Daoy (cell line): ENCODE measurements at regions not wholly inside any gene's neighbourhood (a gene's known extent, or its start where the extent isn't known, plus 50 kb on each side); places are given as distances from the start of the nearest gene placed in this dataset.
"Not testable (repeated sequence)": the region's sequence is repeated elsewhere in the genome, so short reads cannot be mapped to it uniquely, and the experiment has no call there.

Experiments used
- DNase-seq: peaks from one replicate; pipeline ENCODE4 v3.0.0-alpha.2; 2015; ENCODE audit warnings: low read depth

DNA sequence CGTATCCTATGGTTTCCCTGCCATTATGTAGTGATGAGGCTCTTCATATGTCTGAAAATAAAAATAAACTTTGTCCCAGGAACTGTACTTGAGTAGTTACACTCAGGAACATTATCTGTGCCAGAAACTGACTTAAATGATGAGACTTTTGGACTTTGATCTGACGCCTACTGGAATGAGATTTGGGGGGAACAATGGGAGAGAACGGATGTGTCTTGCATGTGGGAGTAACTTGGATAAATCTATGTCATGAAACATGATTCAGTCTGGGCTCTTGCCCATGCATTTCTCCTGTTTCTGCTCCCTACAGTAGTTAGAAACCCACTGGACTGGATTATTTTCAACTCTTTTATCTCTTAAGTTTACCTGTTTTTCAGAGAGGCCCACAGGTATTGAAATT, 2351.4 kb downstream of the PCDH7 start:
- no peak for DNase-seq

DNA sequence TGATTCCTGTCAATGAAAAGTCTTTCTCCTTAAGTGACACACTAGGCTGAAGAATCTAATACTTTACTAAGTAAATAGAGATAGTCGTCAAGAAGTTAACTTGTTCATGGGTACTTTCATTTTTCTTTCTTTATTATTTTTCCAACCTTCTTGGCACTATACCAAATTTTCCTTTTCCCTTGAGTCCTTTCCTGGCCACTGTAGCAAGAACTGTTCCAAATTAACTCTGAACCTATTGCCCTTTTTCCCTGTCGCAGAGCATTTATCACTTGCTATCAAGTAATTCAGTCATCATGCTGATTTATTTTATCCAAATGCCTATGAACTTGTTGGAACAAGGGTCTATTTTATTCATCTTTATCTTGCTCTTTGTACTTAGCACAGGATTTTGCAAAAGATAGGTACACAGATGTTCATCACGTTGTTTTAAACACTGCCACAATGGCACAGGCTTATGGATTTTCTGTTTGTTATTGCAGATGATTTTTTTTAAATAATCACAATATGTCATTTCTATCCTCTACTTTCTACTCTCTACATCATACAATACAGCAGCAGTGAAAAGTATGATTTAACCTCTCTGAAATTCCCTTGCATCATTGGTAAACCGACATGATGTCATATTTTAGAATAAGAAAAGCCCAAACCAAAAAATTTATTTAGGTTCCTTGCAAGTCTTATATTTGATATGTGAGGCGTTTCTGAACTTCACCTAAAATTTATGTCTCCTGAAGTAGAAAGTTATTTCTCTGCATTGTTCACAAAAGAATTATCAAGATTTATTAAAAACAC, 2352.3 kb downstream of the PCDH7 start:
- no peak for DNase-seq

DNA sequence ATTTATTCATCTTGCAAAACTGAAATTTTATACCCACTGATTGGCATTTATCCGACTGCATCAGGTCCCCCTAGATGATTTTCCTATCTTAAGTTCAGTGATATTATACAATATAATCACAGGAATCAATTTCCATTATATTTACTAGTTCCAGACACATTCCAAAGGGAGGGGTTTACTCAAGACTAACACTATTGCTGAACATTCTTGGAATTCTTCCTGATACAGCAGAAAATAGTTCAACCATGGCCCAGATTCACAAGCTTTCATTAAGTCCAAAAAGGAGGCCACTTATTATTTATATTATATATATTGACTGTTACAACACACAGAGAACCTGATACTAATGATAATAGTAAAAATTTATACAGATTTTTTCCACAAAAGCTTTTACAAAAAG, 2353.6 kb downstream of the PCDH7 start:
- DNase-seq, result no peak

DNA sequence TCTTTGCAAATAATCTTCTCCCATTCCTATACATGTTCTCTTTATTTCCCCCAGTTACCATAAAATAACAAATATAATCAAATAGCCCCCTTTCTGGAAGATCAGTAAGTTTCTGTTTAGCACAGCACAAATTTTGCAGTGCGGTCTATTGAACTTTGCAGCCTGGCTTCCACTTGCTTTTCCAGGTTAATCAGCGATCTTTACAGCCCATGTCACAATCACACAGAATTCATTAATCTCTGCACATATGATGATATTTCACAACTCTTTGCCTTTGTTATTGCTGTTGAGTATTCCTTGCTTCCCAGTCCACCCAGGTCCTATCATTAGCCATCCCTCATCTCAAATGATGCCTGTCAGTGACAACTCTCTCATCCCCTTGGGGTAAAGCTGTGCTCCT, 2358.0 kb downstream of the PCDH7 start:
- DNase-seq, result no peak

DNA sequence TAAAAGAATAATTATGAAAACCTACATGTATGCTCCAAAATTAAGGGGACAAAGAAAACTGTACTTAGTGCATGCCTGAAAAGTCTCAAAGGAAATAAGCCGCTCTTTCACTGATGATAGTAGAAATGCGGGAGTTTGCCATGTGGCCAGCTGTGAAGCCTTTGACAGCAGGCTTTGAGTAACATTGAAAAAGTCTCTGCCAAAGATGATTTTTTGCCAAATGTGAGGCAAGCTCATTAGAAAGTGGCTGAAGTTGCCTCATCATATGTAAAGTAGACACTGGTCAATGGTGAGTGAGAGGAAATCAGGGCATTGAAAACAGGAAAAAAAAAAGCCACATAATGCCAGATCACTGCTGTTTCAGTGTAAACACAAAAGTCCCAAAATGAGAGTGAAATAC, 2360.1 kb downstream of the PCDH7 start:
- no peak for DNase-seq

DNA sequence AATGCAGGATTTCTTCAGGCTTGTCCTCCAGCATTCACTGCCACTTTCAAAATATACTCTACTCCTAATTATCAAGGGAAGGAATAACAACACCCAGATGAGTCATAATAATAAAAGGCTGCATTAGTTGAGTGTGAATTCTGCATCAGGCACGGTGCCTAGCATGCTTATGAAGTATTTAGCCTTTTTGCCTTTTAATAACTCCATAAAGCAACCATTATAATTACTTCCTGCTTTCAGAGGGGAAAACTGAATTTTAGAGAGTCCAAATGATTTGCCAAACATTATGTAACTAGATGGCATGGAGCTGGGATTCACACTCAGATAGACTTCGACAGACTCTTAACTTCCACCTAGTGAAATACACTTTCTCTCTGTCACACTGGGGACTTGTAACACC, 2365.5 kb downstream of the PCDH7 start:
- DNase-seq, result no peak

DNA sequence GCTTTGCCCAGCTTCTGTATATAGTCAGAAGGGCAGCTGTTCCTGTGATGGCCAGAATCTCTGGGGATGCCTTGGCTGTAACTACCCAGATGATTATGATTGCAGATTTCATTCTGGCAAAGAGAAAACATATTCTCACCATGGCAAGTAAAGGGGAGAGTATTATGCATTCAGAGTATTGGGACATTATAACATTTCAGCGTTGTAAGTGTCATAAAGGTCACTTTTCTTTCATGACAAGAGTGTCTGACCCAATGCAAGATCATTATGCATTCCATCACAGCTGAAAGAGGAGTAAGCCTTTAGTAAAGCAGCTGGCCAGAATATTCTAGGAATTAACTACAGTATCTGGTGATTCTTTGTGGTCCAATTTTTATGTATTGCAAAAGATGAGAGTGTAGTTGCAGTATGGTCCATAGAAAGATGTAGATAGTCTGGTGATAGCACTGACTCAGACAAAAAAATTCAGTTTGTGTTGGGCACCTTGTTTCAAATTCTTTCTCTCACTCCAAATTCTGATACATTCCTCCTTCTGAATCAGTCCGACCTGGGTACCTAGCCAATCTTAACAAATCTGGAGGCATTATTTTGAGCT, 2366.3 kb downstream of the PCDH7 start:
- no peak for DNase-seq

DNA sequence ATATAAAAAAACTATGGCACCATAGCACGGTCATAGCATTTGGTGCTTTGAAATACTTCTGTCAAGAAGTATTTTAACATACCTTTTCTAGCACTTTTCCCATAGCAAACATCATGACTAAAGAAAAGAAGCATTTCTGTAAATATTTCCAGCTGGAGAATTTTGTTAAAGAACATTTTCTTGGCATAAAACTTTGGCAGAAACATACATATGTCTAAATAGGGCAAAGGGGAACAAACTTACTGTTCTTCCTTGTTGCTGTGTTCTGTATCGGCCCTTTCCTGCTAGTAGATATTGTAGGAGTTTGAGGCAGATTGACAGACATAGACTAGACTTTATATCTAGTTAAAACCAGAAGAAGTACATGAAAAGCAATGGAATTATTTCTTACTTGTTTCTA, 2368.5 kb downstream of the PCDH7 start:
- no peak for DNase-seq

DNA sequence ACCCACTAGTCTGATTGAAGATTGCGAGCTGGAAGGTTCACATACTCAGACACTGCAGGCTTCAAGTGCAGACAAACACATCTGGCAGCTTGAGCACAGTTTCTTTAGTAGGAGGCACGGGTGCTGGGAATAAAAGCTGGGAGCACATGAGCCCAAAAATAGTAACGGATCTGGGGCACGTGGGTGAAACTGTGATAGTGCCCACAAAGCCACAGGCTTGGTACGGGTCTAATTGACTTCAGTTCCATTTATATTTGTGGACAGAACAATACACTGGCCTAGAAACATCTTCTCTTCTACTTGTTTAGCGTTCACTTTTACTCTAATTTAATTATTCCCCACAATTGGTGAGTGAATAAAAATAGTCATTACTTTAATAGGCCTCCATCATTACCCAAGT, 2370.7 kb downstream of the PCDH7 start:
- DNase-seq, result no peak

DNA sequence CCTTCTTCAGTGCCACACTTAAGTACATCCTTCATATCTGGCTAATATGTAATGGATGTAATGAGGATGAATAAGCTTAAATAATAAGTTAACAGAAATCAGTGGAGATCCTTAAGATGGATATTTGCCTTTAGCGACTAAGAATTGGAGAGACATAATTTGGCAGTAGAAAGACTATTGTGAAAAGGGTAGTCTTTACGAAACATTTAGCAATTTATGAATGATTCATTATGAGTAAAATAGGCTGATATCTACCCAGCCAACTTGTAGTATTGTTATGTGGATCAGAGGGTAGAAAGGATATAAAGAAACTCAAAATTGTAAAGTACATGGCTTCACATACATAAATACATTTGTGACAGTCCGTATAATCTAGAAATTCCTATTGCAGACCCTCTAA, 2371.8 kb downstream of the PCDH7 start:
- DNase-seq, result no peak

DNA sequence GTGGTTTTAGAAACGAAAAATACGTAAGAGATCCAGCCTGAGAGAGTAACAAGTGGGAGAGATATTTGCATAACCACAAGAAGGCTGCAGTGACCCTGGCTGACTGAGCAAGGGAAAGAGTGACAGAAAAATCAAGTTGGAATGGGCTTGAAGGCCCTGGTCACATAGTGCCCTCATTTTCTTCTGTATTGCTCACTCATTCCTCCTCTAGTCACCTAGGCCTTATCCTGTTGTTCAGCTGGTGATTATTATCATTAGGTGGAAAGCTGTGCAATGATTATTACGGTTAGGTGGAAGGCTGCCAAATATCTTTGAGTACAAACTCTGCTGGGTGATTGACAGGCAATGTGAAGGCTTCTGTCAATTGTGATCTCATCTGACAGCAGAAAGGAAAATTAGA, 2384.1 kb downstream of the PCDH7 start:
- DNase-seq, result no peak

DNA sequence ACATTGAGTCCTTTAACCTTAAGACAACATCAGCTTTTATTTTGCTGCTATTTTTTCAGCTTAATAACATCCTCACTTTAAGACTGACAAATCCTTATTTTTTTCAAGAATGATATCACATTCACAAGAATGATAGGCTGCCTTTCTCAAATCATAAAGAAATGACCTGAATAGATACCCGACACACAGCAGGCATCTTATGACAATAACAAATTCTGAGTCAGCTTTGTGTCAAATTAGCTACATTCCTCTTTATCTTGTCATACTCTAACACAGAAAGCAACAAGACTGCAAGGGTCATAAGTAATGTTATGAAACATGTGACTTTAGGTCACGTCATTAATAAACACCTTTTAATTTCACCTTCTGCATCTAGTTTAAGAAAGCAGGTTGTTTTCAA, 2387.6 kb downstream of the PCDH7 start:
- DNase-seq, result no peak

DNA sequence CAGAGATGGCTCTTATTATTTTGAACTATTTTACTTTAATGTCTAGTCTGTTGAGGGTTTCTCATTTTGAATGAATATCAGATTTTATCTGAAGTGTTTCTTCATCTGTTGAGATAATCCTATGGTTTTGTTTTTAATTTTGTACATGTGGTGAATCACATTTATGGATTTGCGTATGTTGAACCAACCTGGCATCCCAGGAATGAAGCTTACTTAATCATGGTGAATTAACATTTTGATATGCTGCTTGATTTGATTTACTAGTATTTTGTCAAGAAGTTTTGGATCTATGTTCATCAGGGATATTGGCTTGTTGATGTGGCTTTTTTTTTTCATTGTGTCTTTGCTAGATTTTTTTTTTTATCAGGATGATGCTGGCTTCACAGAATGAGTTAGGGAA, 2390.9 kb downstream of the PCDH7 start:
- DNase-seq, result no peak

DNA sequence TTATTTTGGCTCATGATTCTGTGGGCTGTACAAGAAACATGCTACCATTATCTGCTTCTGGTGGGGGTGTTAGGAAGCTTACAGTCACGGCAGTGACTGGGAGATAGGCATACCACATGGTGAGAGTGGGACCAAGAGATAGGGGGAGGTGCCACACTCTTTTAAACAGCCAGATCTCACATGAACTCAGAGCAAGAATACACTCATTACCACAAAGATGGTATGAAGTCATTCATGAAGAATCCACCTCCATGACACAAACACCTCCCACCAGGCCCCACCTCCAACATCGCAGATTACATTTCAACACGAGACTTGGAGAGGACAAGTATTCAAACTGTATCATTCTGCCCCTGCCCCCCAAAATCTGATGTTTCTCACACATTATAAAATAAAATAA, 2396.7 kb downstream of the PCDH7 start:
- DNase-seq, result no peak

DNA sequence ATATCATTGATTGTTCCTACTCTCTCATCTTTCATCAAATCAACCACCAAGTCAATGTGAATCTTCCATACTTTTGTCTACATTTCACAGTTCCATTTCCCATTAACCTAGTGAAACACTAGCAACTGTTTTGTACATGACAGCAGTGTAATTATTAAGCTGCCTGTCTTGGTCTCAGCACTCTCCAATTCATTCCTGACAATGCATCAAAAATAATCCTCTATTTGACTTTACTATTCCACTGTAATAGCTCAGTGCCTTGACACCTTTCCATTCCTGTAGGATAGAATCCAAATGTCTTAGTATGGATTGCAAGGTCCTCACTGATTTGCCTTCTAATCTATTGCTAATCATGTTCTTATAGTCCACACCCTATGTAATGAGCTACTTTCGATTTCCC, 2405.8 kb downstream of the PCDH7 start:
- DNase-seq, result no peak

DNA sequence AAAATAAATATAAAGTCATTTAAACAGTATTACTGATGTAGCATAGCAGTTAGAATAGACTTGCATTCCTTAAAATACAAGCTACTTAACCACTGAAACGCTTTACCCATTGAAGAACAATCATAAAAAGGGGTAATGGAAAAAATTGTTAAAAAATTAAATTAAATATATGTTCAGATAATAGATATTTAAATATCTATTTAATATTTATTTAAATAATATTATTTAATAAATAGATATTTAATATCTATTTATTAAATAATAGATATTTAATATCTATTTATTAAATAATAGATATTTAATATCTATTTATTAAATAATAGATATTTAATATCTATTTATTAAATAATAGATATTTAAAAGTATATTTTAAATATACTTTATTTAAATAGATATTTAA, 2410.5 kb downstream of the PCDH7 start:
- DNase-seq, result not testable (repeated sequence)

DNA sequence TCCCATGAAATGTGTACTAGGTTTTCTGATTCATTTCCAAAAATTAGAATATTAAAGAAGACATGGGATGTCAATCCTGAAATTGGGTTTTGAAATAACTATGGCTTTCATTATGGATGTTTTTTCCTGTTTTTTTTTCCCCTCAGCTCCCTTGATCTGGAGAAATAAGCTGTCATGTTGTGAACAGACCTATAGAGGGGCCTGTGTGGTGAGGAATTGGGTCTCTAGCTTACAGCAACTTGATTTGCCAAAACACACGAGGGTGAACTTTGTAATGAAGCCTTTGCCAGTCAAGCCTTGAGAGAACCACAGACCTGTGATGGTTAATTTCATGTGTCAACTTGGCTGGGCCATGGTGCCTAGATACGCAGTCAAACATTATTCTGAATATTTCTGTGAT, 2413.6 kb downstream of the PCDH7 start:
- no peak for DNase-seq

DNA sequence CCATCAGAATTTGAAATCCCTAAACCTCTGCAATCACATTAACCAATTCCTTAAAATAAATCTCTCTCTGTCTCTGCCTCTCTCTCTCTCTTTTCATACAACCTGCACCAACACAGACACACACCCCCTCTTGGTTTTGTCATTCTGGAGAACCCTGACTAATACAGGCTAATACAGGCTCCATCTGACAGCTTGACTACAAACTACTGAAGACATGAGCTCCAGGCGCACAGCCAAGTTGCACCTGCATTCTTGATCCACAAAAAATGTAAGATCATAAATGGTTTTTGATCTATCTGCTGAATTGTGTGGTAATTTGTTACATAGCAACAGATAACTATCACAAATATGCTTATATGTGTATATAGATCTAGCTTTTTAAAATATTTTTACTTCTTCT, 2414.2 kb downstream of the PCDH7 start:
- no peak for DNase-seq

DNA sequence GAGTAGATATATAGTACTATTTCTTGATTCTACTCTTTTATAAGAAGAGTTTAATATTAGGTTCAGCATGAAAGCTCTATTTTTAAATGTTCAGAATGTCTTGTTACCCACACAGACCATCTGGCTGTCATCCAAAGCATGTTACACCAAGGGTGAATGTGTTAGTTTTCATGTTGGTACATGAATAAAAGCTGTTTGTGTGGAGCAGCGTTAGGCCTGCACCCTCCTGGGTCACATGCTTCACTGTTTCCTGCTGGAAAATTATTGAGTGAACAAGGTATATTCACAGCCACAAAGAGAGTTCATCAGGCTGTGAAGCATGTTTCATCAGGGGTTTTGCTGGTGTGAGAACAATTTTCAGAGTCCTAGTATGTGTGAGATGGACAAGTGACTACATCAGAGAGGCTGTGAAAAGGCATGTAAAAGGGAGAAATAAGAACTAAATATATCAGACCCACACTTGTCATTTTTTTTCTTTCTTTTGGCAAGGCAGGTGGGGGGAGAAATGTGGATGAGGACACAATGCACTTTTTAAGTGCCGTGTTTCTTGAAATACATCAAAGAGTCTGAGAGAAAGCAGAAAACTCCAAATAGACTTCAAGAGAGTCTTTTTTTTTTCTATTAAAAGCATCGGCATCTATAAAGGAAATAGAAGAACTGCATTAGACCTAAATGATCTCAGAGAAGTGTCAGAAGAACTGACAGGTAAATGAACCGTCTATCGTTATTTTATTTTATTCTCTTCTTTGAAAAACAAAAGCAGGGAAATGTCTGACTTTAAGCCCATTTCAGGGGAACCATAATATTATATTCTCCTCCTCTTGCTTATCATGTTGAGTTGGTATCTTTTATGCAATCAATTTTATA, 2429.7 kb downstream of the PCDH7 start:
- no peak for DNase-seq

DNA sequence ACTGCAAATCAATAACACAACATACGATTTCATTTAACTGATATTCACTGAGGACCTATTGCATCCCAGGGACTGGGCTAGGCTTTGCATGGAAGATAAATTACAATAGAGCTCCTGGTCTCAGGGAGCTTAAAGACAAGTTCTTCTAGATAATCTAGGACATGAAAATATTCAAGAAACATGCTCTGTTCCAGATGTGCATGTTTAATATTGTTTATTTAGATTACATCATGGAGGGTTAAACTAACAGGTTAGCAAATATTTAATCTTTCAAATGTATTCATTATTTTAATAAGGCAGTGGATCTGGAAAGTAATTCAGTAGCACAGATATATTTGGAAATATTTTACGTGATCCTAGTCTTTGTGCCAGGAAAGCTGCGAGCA, 2430.3 kb downstream of the PCDH7 start:
- DNase-seq, result no peak

DNA sequence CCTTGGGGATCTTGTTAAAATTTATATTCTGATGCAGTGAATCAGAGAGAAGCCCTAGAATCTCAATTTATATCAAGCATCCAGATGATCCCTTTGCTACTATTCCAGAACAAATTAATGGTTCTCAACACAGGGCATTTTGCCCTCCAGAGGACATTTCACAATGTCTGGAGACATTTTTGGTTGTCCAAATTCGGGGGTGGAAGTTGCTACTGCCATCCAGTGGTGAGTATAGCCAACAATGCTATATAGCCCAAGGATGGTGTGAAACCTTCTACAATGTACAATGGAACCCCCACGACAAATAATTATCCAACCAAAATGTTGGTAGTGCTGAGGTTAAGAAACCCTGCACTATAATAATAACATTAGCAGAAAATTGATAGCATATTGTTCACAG, 2440.0 kb downstream of the PCDH7 start:
- no peak for DNase-seq

DNA sequence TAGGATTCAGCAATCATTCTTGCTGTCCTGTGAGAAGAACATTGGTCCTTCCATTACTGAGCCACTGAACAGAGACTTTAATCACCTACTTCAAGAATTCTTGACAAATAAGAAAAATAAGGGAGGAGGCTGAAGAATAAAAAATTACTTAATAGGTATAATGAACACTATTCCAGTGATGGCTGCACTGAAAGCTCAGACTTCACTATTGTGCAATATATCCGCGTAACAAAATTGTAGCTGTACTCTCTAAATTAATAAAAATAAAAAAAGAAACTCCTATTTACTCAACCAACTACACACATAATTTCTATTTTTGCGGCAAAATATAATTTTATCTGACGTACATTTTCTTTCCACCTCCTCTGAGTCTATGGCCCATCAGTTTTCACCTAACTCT, 2441.0 kb downstream of the PCDH7 start:
- DNase-seq, result no peak

DNA sequence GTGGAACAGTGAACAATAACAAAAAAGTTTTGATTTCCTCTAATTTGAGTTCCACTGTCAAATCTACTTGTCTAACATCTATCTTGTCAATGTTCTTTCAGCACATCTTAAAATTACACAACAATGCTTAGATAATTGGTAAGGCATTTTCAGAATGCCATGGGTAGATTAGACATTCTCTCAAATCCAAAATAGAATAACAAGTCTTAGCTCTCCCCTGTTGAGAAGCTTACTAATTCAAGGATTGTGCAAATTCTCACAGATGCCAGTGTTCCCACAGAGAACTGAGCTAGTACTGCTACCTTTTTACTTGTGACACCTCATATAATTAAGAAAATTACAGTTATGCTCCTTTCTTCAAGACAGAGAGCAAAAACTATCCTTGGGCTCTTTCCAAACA, 2442.0 kb downstream of the PCDH7 start:
- DNase-seq, result no peak
